ENCODE measurements at regions not wholly inside any gene's neighbourhood (a gene's known extent, or its start where the extent isn't known, plus 50 kb on each side); places are given as distances from the start of the nearest gene placed in this dataset.

DNA sequence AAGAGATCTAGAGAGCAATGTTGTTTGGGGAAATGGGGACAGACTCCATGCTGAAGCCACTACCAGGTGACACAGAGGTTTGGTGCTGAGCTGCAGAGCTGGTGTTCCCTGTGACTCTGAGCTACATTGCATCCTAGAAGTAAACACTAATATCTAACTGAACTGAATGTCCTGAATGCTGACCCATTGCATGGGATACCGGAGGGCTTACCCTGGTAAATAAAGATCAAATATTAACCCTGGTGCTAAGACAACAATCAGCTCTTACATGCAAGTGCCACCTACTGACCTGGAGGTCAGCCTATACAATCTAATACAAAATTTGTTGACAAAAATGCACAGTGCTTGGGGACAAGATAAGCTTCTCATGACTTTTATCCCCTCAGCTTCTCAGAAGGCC, 851.3 kb upstream of the KCND2 start:
- DNase-seq (ENCODE audit: low read depth): no peak

DNA sequence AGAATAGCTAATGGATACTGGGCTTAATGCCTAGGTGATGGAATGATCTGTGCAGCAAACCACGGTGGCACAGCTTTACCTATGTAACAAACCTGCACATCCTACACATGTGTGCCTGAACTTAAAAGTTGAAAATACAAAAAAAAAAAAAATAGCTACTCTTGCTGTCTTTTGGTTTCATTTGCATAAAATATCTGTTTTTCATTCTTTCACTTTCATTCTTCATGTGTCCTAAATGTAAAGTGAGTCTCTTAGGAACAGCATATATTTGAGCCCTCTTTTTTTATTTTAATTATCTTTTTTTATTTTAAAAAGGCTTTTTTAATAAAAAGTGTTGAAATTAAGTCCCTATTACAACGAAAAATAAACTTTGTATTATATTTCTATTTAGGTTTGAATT, 836.1 kb upstream of the KCND2 start:
- DNase-seq (ENCODE audit: low read depth): no peak

DNA sequence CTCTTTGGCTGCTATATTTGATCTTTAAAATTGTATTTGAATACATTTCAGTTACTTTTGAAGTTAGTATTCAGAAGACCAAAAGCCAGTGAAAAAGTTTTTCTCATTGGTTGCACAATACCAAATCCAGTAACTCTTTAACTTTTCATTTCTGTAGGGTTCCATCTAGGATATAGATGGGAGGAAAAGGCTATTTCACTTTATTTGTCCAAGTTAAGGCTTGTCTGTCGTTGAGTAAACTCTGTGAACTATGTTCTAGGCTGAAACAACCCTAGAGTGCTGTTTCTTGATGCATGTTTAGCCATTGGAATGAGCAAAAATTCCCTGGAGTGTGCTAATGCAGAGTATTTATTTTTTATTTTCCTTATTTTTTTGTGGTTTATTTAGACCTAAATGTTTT, 834.7 kb upstream of the KCND2 start:
- DNase-seq (ENCODE audit: low read depth): no peak

DNA sequence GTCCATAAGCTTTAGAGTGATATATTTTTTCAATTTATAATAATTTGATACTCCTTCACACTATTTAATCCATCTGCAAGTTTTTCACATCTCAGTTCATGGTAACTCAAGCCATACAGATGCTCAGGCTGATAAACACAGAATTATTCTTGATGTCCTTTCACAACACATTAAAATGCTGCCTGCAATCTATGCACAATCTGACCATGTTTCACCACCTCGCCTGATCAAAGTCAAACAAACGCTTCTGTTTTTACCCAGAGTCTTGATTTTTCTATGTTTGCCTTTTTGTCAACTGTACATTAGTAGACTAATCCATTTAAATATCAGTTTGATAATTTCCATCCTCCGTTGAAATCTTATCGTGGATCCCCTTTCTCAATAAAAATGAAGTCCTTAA, 833.8 kb upstream of the KCND2 start:
- no peak for DNase-seq (ENCODE audit: low read depth)

DNA sequence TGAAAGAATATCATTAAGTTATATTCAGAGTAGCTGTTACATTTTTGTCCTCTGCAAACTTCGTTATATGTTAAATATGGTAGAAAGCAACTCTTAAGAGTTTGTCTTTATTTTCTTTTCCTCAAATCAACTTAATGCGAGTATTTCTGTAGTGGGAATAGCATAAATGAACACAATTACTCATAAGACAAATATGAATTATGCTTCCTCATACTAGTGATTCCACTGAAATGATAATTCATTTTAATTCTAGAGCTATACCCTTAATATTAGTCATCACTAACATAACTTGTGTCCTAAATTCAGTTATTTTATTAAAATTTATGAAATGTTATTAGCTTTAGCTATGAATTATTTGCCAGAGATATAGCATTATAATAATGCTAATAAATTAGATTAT, 820.6 kb upstream of the KCND2 start:
- no peak for DNase-seq (ENCODE audit: low read depth)

DNA sequence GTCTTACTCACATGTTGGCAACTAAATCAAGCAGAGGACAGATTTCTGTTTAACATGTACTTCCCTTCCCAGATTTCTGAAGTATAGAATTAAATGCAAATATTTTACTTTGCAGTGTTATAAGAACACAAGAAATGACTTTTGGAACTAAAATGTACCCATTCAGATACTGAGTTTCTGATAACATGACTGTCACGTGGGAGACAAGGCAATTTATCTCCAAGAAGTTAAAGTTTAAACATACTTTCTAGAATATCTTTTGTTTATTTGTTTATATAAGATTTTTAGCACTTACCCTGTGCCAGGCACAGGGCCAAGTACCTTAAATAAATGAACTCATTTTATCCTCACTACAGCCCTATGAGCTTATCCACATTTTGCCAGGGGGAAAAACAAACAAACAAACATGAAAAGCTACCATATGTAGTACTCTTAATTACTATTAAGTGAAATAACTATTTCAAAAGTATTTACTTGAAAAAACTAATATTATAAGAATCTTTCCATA, 807.1 kb upstream of the KCND2 start:
- DNase-seq (ENCODE audit: low read depth): no peak

DNA sequence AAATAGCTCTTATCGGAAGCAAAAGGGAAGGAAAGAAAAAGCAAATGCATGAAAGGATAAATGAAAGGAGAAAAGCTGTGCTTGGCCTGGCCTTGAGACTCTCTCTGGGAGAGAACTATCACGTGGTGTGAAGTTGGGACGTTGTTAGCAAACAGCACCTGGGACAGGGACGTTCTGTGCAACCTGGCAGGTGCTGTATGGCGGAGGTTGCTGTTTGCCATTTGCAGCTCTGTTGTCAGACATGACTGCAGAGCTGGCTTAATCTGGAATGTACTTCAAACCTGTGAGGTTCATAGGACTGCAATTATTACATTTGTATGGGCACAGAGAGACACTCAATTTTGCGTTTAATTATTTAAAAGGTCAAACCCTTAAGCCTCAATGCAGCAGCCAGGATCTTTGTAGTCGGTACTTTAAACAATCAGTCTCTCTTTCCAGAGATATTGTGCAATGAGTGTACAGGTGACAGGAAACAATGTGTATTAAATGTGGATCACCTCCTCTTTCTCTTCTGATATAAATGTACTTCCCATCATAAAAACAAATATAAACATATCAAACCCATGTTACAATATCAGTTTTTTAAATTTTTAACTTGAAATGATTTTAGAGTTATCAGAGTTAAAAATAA, 800.5 kb upstream of the KCND2 start:
- DNase-seq (ENCODE audit: low read depth): no peak

DNA sequence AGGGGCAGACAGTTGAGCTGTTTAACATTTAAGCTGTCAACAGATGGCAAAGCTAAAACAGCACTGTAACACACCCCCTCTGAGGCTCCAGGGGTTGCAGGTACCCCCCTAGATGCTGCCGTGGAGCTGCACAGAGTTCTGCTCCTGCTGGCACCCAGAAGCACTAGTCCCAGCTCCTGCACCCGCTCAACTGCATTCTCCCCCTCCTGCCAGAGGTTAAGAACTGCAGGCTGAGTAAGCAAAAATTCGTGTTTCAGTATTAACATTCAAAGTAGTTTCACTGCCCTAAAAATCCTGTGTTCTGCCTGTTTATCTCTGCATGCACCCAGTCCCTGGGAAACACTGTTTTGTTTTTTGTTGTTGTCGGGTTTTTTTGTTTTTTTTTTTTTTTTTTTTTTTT, 790.8 kb upstream of the KCND2 start:
- no peak for DNase-seq (ENCODE audit: low read depth)

DNA sequence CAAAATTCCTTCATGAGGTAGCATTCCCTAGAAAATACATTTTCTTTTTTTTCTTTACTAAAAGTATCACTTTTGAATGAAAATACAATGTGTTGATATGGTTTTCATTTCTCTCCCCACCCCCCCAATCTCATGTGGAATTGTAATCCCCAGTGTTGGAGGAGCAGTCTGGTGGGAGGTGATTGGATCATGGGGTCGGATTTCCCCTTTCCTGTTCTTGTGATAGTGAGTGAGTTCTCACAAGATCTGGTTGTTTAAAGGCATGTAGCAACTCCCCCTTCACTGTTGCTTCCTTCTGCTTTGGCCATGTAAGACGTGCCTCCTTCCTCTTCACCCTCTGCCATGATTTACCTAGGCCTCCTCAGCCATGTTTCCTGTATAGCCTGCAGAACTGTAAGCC, 790.3 kb upstream of the KCND2 start:
- no peak for DNase-seq (ENCODE audit: low read depth)

DNA sequence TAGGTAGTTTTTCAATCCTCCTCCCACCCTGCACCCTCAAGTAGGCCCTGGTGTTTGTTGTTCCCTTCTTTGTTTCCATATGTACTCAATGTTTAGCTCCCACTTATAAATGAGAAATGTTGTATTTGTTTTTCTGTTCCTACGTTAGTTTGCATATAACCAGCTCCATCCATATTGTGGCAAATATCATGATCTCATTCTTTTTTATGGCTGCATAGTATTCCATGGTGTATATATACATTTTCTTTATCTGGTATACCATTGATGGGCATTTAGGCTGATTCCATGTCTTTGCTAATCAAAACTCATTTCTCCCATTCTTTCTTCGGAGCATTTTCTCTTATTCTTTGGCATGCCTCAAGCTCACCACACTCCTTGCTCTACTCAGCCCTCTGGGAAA, 789.6 kb upstream of the KCND2 start:
- no peak for DNase-seq (ENCODE audit: low read depth)

DNA sequence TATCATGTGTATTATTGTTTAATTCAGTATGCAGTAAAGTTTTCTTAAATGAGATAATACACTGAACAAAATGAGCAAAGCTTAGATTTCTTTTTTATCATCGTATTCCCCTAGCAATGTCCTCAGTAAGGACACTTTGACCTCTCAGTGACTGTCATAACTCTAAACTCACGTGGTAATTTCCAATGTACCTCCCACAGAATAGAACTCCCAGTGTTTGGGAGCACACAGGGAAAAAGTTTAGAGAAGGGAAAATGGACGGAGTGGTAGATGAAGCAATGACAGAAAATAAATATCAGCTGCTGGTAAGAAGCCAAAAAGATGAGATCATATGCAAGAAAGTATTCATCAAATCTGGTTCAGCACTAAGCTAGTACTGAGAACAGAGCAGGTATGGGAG, 758.6 kb upstream of the KCND2 start:
- DNase-seq (ENCODE audit: low read depth): no peak

DNA sequence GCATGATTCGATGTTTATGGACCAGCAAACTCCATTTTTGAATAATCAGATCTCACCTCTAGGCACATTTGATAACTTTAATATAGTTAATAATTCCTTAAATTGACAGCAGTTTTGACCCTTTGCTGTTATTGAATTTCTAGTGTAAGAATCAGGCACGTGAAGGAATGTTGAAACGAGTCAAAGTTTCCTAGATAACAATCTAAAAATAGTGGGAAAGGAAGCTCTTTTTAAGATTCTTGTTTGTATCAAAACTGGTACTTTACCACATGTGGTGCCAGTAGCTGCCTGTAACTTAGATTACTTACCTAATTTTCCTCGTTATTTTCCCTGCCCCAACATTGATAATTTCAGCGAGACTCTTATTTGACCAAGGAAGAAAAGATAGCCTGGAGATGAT, 757.8 kb upstream of the KCND2 start:
- DNase-seq (ENCODE audit: low read depth): no peak

DNA sequence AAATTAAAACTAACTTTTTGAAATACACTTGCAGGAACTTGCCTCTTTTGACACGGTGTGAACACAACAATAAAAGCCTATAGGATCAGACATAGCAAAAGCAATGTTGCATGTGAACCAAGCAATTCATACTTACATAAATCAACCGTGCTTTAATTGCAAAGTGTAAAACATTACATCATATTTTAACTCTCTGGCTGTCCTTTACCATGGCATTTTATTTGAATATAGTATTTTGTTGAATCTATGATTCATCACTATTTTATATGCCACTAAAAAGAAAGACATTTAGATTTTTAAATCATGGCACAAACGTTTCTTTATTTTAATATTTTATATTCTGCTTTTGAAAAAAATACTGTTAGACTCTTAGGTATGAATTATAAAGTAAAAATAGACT, 757.0 kb upstream of the KCND2 start:
- DNase-seq (ENCODE audit: low read depth): no peak

DNA sequence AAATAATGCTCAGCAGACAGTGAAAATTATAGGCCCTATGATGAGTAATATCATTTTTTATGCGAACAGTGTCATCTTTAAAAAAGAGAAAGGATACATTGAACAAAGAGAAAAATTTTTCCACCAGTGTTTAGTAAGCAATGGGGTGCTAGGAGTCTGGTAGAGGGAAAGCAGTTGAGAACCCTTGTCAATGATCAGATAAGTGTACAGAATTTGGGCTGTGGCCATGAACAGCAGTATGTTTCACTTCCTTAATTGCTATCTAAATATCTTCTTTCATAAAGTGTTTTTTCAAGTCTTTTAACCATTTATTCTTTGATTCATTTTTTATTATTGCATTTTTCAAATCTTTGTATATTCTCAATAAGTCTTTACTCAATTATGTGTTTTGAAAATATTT, 750.7 kb upstream of the KCND2 start:
- DNase-seq (ENCODE audit: low read depth): no peak

DNA sequence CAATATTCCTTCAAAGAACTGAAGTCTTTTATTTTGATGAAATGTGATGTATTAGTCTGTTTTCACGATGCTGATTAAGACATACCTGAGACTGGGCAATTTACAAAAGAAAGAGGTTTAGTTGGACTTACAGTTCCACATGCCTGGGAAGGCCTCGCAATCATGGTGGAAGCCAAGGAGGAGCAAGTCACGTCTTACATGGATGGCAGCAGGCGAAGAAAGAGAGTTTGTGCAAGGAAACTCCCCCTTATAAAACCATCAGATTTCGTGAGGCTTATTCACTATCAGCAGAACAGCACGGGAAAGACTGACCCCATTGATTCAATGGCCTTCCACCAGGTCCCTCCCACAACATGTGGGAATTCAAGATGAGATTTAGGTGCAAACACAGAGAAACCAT, 750.3 kb upstream of the KCND2 start:
- no peak for DNase-seq (ENCODE audit: low read depth)

DNA sequence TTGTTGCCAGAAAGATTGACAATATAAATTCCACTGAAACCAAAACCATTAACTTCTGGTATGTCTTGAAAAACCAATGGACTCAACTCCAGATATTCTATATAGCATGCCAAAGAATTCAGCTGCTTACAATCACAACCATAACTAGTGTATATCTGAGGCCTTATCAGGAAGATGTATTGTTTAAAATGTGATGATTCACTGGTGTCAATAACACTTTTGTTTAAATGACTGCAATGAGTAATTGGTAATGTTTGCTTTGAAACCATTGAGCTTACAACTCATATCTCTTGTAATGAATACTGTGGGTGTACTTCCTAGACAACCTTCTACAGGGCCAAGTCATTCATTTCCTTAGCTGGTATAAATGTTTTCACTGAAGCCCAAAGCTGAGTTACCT, 727.9 kb upstream of the KCND2 start:
- peak; percentile 19 for DNase-seq (ENCODE audit: low read depth)

DNA sequence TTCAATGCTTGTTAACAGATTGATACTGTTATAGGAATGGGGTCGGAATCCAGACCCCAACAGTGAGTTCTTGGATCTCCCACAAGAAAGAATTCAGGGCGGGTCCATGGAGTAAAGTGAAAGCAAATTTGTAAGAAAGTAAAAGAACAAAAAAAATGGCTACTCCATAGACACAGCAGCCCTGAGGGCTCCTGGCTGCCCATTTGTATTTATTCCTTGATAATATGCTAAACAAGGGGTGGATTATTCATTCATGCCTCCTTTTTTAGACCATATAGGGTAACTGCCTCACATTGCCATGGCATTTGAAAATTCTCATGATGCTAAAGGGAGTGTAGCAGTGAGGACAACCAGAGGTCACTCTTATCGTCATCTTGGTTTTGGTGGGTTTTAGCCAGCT, 717.2 kb upstream of the KCND2 start:
- no peak for DNase-seq (ENCODE audit: low read depth)

DNA sequence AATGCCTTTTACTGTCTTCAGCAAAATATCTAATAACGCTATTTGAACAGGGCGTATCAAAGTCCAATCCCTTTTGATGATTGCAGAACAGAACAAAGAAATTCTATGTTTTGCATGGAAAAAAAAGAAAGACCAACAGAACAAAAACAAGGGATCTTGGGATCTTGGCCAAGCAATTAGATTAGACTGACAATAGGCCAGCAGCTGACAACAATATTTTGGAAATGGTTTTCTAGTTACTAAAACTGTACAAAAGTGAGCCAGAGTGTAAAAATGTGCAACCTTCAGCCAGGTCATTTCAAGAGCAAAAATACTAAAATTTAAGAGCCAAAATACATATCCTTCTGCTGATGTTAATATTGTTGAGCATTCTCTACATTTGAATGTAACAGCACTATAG, 716.5 kb upstream of the KCND2 start:
- DNase-seq (ENCODE audit: low read depth): no peak

DNA sequence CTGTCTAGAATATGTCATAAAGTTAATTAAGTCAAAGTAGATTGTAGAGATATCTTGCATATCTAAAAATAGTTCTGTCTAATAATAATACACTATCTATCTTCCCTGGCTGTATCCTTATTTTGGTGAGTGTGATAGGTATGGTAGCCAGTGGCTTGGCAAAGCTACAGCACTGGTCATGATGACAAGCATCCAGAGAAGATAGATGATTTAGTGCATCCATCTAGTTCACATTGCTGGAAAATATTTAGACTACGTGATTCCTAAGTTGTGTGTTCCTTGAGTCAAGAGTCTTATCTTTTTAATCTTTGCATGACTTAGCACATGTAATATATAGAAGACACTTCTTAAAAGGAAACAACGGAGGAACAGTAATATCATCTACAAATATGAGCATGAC, 711.2 kb upstream of the KCND2 start:
- DNase-seq (ENCODE audit: low read depth): no peak

DNA sequence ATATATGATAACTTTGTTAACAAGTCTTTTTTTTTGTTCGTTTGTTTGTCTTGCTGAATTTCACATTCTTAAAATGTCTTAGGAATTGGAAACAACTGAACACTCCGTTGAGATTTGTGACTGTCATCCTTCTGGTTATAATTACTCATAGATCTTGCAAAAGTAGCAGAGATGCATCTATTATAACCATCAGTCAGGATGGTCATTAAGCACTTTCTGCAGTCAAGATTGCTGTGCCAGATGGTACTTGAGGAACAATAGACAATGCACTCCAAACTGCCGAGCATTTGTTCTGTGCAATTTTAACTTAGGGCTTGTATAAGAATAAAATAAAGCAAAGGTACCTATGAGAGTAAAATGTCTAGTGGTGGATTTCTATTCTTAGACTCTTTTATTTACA, 710.1 kb upstream of the KCND2 start:
- DNase-seq (ENCODE audit: low read depth): no peak

DNA sequence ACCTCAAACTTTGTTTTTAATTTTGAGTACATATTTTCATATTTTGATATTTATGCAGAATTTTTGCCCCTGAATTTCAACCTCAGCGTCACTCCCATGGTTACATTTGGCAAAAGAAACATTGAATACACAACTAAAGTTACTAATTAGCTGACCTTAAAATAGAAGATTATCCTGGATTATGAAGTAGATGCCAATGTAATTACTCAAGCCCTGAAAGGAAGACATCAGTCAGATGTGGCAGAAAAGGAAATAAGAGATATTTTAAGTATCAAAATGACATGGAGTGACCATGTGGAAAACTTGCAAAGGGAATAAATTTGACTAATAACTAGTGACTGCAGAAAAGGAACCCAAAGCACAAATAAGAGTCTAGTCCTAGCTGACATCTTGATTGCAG, 701.3 kb upstream of the KCND2 start:
- no peak for DNase-seq (ENCODE audit: low read depth)

DNA sequence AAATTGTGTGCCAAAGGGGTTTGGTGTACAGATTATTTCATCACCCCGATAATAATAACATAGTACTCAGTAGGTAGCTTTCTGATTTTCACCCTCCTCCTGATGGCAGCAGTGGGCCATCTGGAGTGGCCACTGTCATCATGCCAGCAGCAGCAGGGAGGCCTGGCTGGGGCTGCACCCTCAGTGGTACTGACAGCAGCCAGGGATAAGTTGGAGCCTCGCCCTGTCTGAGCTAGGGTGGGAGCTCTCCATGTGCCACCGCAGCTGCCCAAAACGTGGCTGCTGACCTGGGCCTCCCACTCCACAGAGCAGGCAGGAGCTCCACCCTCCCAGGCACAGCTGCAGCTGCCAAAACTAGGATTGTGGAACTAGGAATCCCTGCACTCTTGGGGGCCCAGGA, 700.8 kb upstream of the KCND2 start:
- no peak for DNase-seq (ENCODE audit: low read depth)

DNA sequence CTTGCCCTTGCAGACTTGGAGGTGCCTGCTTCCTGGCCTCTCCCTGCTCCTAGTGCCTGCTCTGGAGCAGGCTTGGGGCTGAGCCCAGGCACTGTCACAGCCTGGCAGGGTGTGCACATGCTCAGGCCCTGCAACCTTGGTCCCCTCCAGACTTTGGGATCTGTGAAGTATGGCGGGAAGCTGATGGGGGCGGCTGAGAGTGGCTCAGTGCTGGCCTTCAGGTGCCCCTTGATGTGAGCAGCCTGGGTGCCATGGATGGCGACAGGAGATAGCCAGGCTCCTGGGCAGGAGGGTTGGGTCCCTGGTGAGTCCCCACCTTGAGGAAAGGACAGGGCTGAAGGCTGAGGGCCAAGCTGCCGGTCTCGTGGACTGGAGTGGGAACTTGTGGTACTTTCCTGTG, 700.4 kb upstream of the KCND2 start:
- DNase-seq (ENCODE audit: low read depth): no peak

DNA sequence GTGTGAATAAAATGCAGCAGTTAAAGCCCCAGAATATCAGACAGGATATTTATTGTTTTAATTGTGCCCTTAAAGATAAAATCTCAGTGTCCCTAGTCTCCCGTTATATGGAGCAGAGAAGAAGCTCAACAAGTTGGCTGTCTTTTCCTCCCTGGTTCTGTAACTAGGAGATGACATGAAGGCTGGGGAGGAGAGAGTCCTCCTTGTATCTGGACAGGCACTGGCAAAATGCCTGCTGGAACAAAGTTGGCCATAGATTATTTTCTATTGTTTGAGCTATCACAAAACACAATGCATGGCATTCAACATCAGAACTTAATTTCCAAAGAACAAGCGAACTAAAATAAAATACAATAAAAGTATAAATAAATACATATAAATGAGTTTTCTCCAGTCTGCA, 694.9 kb upstream of the KCND2 start:
- no peak for DNase-seq (ENCODE audit: low read depth)

DNA sequence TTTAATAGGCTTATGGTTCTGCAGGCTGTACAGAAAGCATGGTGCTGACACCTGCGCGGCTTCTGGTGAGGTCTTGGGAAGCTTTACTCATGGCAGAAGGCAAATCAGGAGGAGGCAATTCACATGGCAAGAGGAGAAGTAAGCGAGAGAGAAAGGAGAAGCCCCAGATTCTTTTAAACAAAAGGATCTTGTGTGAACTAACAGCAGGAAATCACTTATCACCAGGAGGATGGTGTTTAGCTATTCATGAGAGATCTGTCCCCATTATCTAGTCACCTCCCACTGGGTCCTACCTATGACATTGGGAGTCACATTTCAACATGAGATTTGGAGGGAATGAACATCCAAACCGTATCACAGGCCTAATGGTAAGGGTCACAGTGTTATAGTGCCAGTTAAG, 678.0 kb upstream of the KCND2 start:
- no peak for DNase-seq (ENCODE audit: low read depth)

All from HS-27A (cell line).